K562 (cell line): ENCODE measurements at regions not wholly inside any gene's neighbourhood (a gene's known extent, or its start where the extent isn't known, plus 50 kb on each side); places are given as distances from the start of the nearest gene placed in this dataset.

ENCODE experiments used
- CTCF ChIP-seq, 3 experiments: IDR thresholded peaks in 2 of 3; conservative IDR thresholded peaks in 1 of 3; 2 replicates each; pipeline ENCODE4 v1.5.1; 2011 to 2012; ENCODE audit warnings: low read length in 3 of 3, mild to moderate bottlenecking in 3 of 3, control low read depth in 2 of 3, improper control_type of control experiment in 1 of 3, inconsistent platforms in 1 of 3, low read depth in 1 of 3, mixed read lengths in 1 of 3, moderate library complexity in 1 of 3; ENCODE audit not compliant: insufficient read depth in 2 of 3
- GTF2A2 ChIP-seq: IDR thresholded peaks from 2 replicates; pipeline ENCODE4 v1.6.1; 2016; ENCODE audit warnings: mild to moderate bottlenecking, missing genetic modification characterization, missing compliant biosample characterization
- HNRNPK ChIP-seq: fragments of 200-400 bp; formaldehyde crosslinking; IDR thresholded peaks from one replicate; pipeline ENCODE4 v1.6.1; 2018; ENCODE audit warnings: mild to moderate bottlenecking, low read depth, low read length; ENCODE audit not compliant: poor library complexity, severe bottlenecking
- JUND ChIP-seq, 2 experiments: IDR thresholded peaks; 2 replicates in 1 of 2; 3 replicates in 1 of 2; pipeline ENCODE4 v1.6.1; 2011; ENCODE audit warnings: borderline replicate concordance in 2 of 2, low read depth in 2 of 2, low read length in 2 of 2, improper control_type of control experiment in 1 of 2, missing biosample characterization in 1 of 2, missing genetic modification characterization in 1 of 2, missing genetic modification reagents in 1 of 2
- NR2C1 ChIP-seq, 2 experiments: fragments of 450-650 bp; IDR thresholded peaks; 2 replicates each; pipeline ENCODE4 v1.6.1; 2017; ENCODE audit warnings: mild to moderate bottlenecking in 2 of 2, antibody characterized with exemption in 1 of 2, inconsistent platforms in 1 of 2, missing compliant biosample characterization in 1 of 2, missing genetic modification characterization in 1 of 2
- SIX5 ChIP-seq, 2 experiments: IDR thresholded peaks; 2 replicates each; pipeline ENCODE4 v1.6.1; 2011; ENCODE audit warnings: low read length in 2 of 2, borderline replicate concordance in 1 of 2, low read depth in 1 of 2, mild to moderate bottlenecking in 1 of 2, moderate library complexity in 1 of 2; ENCODE audit not compliant: insufficient read depth in 1 of 2
- ZNF398 ChIP-seq: fragments of 250-450 bp; sonication (Bioruptor Pico); IDR thresholded peaks from 2 replicates; pipeline ENCODE4 v1.8.0; 2021; ENCODE audit warnings: moderate library complexity, mild to moderate bottlenecking, inconsistent platforms

GRCh38 chr7:156566812-156567549 is 73.6 kb upstream of the RNF32 start:
- TF ChIP-seq HNRNPK, result no peak
- no peak for TF ChIP-seq GTF2A2 (tag)
- no peak for TF ChIP-seq CTCF (IDR thresholded peaks at IDR 0.05 in 2 of 3, conservative IDR thresholded peaks at IDR 0.05 in 1 of 3; ENCODE audit: insufficient read depth in 2 of 3, low read depth in 1 of 3, low read length in 3 of 3)
- no peak for TF ChIP-seq SIX5 (IDR thresholded peaks at IDR 0.05; ENCODE audit: borderline replicate concordance in 1 of 2, insufficient read depth in 1 of 2, low read depth in 1 of 2, low read length in 2 of 2)
- no peak for TF ChIP-seq NR2C1 (IDR thresholded peaks at IDR 0.05)
- no peak for TF ChIP-seq NR2C1 (tag; IDR thresholded peaks at IDR 0.05)
- no peak for TF ChIP-seq ZNF398 (CRISPR knock-in tag)
- TF ChIP-seq JUND (IDR thresholded peaks at IDR 0.05; ENCODE audit: borderline replicate concordance, low read depth, low read length), result no peak
- no peak for TF ChIP-seq JUND (tag; IDR thresholded peaks at IDR 0.05; ENCODE audit: borderline replicate concordance, low read depth, low read length)
